HepG2 (cell line): ENCODE measurements at regions not wholly inside any gene's neighbourhood (a gene's known extent, or its start where the extent isn't known, plus 50 kb on each side); places are given as distances from the start of the nearest gene placed in this dataset.

ENCODE experiments used
- ATAC-seq: fragments of 200-7000 bp; cut with Tn5 transposase; 3 replicates; pipeline ENCODE4 v1.9.1; 2020; ENCODE audit warnings: mild to moderate bottlenecking, moderate library complexity
- BruUV-seq: library from RNA; stranded (reverse); fragments of 400-500 nt; replicated peaks from 2 replicates; lab custom pipeline; 2021; lab: Mats Ljungman, UMichigan
- CTCF ChIA-PET: fragments of 300-600 bp; formaldehyde crosslinking; extraction: SDS; loops from one replicate; lab custom pipeline; 2021; ENCODE audit warnings: low total read pairs, inconsistent platforms, low intra/inter-chr PET ratio; lab: Yijun Ruan, JAX
- POLR2A ChIA-PET: fragments of 350-600 bp; sonication (Branson Sonifier 250); formaldehyde crosslinking; loops from one replicate; lab custom pipeline; 2020; ENCODE audit warnings: antibody characterized with exemption, inconsistent platforms; lab: Yijun Ruan, JAX
- DNase-seq: peaks from one replicate; pipeline ENCODE4 v3.0.0-alpha.2; 2015; ENCODE audit warnings: low spot score
- FAIRE-seq: peaks from 3 replicates; lab custom pipeline; 2011; peaks lifted over from hg19 to GRCh38; lab: Jason Lieb, UNC
- H2AFZ ChIP-seq: one replicate; pipeline ENCODE4 v1.6.1; 2011; ENCODE audit warnings: low read length, inconsistent platforms
- H3K27ac ChIP-seq: fragments of 300-600 bp; 3 replicates; pipeline ENCODE4 v1.8.0; 2011; ENCODE audit warnings: mixed run types, mild to moderate bottlenecking, mixed read lengths, low read length, inconsistent platforms; ENCODE audit not compliant: insufficient read depth; ENCODE audit errors: extremely low read length
- H3K27me3 ChIP-seq, 2 experiments: fragments of 200-600 bp in 1 of 2; 2 replicates in 1 of 2; 3 replicates in 1 of 2; pipeline versions ENCODE4 v1.6.0 to v1.8.0; 2011; ENCODE audit warnings: low read length in 2 of 2, mild to moderate bottlenecking in 2 of 2, moderate library complexity in 2 of 2, inconsistent platforms in 1 of 2; ENCODE audit not compliant: insufficient read depth in 2 of 2, control insufficient read depth in 1 of 2
- H3K36me3 ChIP-seq, 2 experiments: fragments of 200-600 bp in 1 of 2; replicated peaks in 1 of 2; 2 replicates in 1 of 2; 3 replicates in 1 of 2; pipeline versions ENCODE4 v1.5.1 to v1.8.0; 2011; ENCODE audit warnings: low read length in 2 of 2, inconsistent platforms in 1 of 2; ENCODE audit not compliant: insufficient read depth in 2 of 2, control insufficient read depth in 1 of 2
- H3K4me1 ChIP-seq: 2 replicates; pipeline ENCODE4 v1.5.1; 2012; ENCODE audit warnings: low read length, inconsistent platforms; ENCODE audit not compliant: insufficient read depth
- H3K4me2 ChIP-seq: 2 replicates; pipeline ENCODE4 v1.6.0; 2011; ENCODE audit warnings: low read depth, low read length, inconsistent platforms
- H3K4me3 ChIP-seq, 3 experiments: fragments of 200-600 bp in 1 of 3; sonication (generic), shearing (Covaris generic) in 1 of 3; replicated peaks in 1 of 3; 2 replicates each; pipeline ENCODE4 v1.5.1; 2011 to 2016; ENCODE audit warnings: low read length in 3 of 3, inconsistent platforms in 2 of 3, low read depth in 2 of 3, mild to moderate bottlenecking in 2 of 3, control low read depth in 1 of 3, mixed read lengths in 1 of 3; ENCODE audit not compliant: insufficient read depth in 1 of 3
- H3K79me2 ChIP-seq: one replicate; pipeline ENCODE4 v1.6.1; 2011; ENCODE audit warnings: low read length, inconsistent platforms; ENCODE audit not compliant: insufficient read depth
- H3K9ac ChIP-seq: 2 replicates; pipeline ENCODE4 v1.6.0; 2011; ENCODE audit warnings: mild to moderate bottlenecking, low read depth, low read length, inconsistent platforms; ENCODE audit not compliant: insufficient read depth
- H3K9me3 ChIP-seq: 2 replicates; pipeline ENCODE4 v1.5.1; 2012; ENCODE audit warnings: mild to moderate bottlenecking, low read length
- H4K20me1 ChIP-seq: 2 replicates; pipeline ENCODE4 v1.6.0; 2011; ENCODE audit warnings: inconsistent platforms, mild to moderate bottlenecking, low read length, moderate library complexity; ENCODE audit not compliant: insufficient read depth
- ATF1 ChIP-seq: IDR thresholded peaks from 2 replicates; pipeline ENCODE4 v1.6.1; 2016; ENCODE audit warnings: mild to moderate bottlenecking, control low read depth
- EZH2 ChIP-seq: conservative IDR thresholded peaks from 2 replicates; pipeline ENCODE4 v1.6.1; 2012; ENCODE audit warnings: mild to moderate bottlenecking, low read depth, low read length, moderate library complexity
- MAFF ChIP-seq: IDR thresholded peaks from 2 replicates; pipeline ENCODE4 v1.6.1; 2011; ENCODE audit warnings: low read depth, low read length, improper control_type of control experiment
- MED1 ChIP-seq: sonication (generic); formaldehyde crosslinking; IDR thresholded peaks from 2 replicates; pipeline ENCODE4 v1.4.0; 2020; ENCODE audit warnings: missing genetic modification reagents
- ZEB1 ChIP-seq: IDR thresholded peaks from 2 replicates; pipeline ENCODE4 v1.6.1; 2012; ENCODE audit warnings: mild to moderate bottlenecking, low read depth, inconsistent platforms; ENCODE audit not compliant: insufficient replicate concordance
- ZKSCAN1 ChIP-seq: fragments of 150-350 bp; IDR thresholded peaks from 2 replicates; pipeline ENCODE4 v1.6.1; 2014; ENCODE audit warnings: low read length
- ZMYM3 ChIP-seq: sonication (generic); formaldehyde crosslinking; IDR thresholded peaks from 2 replicates; pipeline ENCODE4 v1.5.1; 2020; ENCODE audit warnings: mild to moderate bottlenecking, missing genetic modification reagents
- ZNF34 ChIP-seq: sonication (generic); formaldehyde crosslinking; IDR thresholded peaks from 2 replicates; pipeline ENCODE4 v1.4.0; 2020; ENCODE audit warnings: mild to moderate bottlenecking, missing genetic modification reagents, borderline replicate concordance
- ZNF737 ChIP-seq: sonication (generic); formaldehyde crosslinking; IDR thresholded peaks from 2 replicates; pipeline ENCODE4 v1.5.0; 2020; ENCODE audit warnings: missing genetic modification reagents, mild to moderate bottlenecking, borderline replicate concordance
- WGBS: methylation state at CpG from one replicate; pipeline ENCODE4 v1.1.6; 2017; ENCODE audit warnings: low lambda C conversion rate; 5-methylcytosine and 5-hydroxymethylcytosine counted together
- in situ Hi-C: cut with HindIII; loops from 2 replicates; pipeline ENCODE4 v1.10.0; 2017; ENCODE audit warnings: low pct_unique_long_range_greater_than_20kb; ENCODE audit not compliant: extremely low pct_ligation_motif_present
- intact Hi-C: fragments of 100-400 bp; cut with micrococcal nuclease; formaldehyde crosslinking; loops from one replicate; pipeline ENCODE4 v1.10.0; 2022; ENCODE audit not compliant: unreplicated experiment
- TF ChIP-seq, protein P1 (sequence below): IDR thresholded peaks from 2 replicates; pipeline ENCODE4 v1.6.1; 2018; ENCODE audit warnings: missing genetic modification reagents, mild to moderate bottlenecking, missing compliant biosample characterization
- TF ChIP-seq, protein P2 (sequence below): sonication (generic); formaldehyde crosslinking; IDR thresholded peaks from 2 replicates; pipeline ENCODE4 v1.8.0; 2022; ENCODE audit warnings: mild to moderate bottlenecking, missing genetic modification reagents, moderate library complexity
- TF ChIP-seq, protein P3 (sequence below): IDR thresholded peaks from 2 replicates; pipeline ENCODE4 v1.6.1; 2018; ENCODE audit warnings: missing genetic modification reagents

DNA sequence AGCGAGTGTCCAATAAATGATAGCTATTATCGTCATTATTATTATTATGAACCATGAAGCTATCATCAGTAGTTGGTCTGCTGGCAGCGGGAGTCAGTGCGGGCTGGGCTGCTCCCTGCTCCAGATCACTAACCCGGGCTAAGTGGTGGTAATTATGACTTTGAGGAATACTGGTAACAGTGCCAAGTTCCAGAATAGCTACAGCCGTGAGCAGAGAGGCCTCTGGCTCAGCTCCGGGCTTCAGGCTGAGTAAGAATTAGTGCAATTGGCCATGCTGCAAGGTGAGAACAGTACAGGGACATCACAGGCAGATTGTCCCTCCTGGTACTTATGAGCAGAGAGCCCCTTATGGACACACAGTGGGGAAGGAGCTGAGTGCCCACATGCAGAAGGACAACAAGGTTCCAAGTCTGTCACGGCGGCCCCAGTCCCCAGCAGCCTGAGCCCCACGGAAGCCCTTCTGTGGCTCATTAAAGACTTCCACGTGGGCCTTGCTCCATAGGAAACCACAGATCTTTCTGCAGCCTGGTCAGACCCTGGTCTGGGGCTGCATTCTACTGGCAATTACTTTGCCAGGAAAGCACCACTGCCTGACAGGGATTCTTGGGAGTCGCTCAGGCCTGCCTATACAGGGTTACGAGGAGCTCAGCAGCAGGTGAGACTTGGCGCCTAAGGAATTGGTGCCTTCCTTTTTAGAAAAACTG is 235.1 kb downstream of the RRAGC start (continued):
- no peak for TF ChIP-seq EZH2
- no peak for TF ChIP-seq ATF1 (CRISPR knock-in tag)
- TF ChIP-seq ZNF737 = no peak
- TF ChIP-seq, protein P1, sequence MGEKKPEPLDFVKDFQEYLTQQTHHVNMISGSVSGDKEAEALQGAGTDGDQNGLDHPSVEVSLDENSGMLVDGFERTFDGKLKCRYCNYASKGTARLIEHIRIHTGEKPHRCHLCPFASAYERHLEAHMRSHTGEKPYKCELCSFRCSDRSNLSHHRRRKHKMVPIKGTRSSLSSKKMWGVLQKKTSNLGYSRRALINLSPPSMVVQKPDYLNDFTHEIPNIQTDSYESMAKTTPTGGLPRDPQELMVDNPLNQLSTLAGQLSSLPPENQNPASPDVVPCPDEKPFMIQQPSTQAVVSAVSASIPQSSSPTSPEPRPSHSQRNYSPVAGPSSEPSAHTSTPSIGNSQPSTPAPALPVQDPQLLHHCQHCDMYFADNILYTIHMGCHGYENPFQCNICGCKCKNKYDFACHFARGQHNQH (CRISPR knock-in tag) = no peak
- TF ChIP-seq ZMYM3 = no peak
- no peak for TF ChIP-seq ZKSCAN1
- TF ChIP-seq, protein P2, sequence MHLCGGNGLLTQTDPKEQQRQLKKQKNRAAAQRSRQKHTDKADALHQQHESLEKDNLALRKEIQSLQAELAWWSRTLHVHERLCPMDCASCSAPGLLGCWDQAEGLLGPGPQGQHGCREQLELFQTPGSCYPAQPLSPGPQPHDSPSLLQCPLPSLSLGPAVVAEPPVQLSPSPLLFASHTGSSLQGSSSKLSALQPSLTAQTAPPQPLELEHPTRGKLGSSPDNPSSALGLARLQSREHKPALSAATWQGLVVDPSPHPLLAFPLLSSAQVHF (CRISPR knock-in tag) = no peak
- TF ChIP-seq, all 625 proteins: peak for 0

DNA sequence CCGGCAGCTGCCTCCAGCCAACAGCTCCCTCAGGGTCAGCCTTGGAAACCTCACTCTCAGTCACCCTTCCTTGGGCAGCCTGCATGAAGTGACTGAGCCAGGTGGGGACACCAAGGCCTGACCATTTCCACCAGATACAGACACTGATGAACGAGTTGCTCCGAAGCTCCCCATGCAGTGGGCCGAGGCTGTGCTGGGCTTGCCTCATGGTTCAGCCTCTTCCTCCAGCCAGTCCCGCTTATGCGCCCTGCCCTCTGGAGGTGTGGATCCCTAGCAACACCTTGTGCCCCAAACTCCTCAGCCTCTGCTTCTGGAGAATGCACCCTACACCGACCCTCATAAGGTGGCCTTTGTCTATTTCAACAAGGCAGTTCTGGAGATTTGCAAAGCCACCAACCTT is 236.0 kb downstream of the RRAGC start:
- Histone ChIP-seq H3K27ac (no peak overlapping the region), H3K4me3 (no peak overlapping the region), H3K79me2 (no peaks in the 10 kb centered on the region), H3K9ac (no peak overlapping the region), H3K27me3 (peaks cover 0 to 9% of the 10 kb centered on the region in 2 experiments; a peak in 3 of 5 replicates), H2AFZ (no peak overlapping the region), H4K20me1 (no peaks in the 10 kb centered on the region), H3K4me2 (no peak overlapping the region), H3K36me3 (no peaks in the 10 kb centered on the region), H3K9me3 (no peaks in the 10 kb centered on the region), H3K4me1 (no peaks in the 10 kb centered on the region)
- ChIA-PET POLR2A (no interaction called here), CTCF (no interaction called here)
- TF ChIP-seq MED1 (CRISPR knock-in tag) = no peak
- no peak for TF ChIP-seq ZEB1
- no peak for TF ChIP-seq ZNF34 (CRISPR knock-in tag)
- TF ChIP-seq MAFF = no peak
- TF ChIP-seq, protein P3, sequence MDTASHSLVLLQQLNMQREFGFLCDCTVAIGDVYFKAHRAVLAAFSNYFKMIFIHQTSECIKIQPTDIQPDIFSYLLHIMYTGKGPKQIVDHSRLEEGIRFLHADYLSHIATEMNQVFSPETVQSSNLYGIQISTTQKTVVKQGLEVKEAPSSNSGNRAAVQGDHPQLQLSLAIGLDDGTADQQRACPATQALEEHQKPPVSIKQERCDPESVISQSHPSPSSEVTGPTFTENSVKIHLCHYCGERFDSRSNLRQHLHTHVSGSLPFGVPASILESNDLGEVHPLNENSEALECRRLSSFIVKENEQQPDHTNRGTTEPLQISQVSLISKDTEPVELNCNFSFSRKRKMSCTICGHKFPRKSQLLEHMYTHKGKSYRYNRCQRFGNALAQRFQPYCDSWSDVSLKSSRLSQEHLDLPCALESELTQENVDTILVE (CRISPR knock-in tag) = no peak
- no peak for TF ChIP-seq ZNF737
- BruUV-seq = no TSS peak
- ATAC-seq (no peak), FAIRE-seq (no peak), DNase-seq (no peak)
- in situ Hi-C loops = no loop called here
- intact Hi-C loops = no loop called here
- 29% methylated on average over 2 of the region's 7 CpGs for WGBS
